Pons (tissue), 1 donor: ENCODE measurements at regions not wholly inside any gene's neighbourhood (a gene's known extent, or its start where the extent isn't known, plus 50 kb on each side); places are given as distances from the start of the nearest gene placed in this dataset.
"Not testable (repeated sequence)": the region's sequence is repeated elsewhere in the genome, so short reads cannot be mapped to it uniquely, and the experiment has no call there.

Experiments used
- DNase-seq: peaks from one replicate; pipeline ENCODE4 v3.0.0-alpha.2; 2016; ENCODE audit warnings: low spot score

- DNase-seq = no peak
These were observed 451.7 kb upstream of the DDI1 start for GRCh38 chr11:103584720-103585119.

DNA sequence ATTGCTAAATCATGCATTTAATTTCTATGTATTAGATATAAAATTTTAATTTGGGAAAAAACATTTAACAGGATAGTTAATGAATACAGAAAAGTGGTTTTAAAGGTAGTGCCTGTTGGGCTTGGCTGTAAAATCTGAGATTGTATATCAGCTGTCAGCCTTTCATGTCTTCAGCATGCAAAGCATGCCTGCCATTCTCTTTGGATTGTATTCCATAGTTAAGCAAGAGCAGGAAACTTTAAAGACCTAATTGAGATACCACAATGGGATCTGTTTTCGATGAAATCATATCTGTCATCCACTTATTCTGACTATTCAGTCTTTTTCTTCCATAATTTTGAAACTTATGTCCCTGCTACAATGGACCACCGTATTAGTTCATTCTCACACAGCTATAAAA, 451.0 kb upstream of the DDI1 start:
- no peak for DNase-seq

DNA sequence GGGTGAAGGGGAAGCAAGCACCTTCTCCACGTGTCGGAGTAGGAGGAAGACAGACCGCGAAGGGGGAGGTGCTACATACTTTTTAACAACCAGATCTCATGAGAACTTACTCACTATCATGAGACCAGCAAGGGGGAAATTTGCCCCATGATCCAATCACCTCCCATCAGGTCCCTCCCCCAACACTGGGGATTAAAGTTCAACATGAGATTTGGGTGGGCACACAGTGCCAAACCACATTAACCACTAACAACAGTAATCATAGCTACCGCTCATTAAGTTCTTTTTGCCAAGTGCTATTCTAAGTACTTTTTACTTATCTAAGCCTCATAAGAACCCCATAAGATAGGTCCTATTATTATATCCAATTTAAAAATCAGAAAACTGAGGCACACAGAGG, 450.5 kb upstream of the DDI1 start:
- DNase-seq = no peak

DNA sequence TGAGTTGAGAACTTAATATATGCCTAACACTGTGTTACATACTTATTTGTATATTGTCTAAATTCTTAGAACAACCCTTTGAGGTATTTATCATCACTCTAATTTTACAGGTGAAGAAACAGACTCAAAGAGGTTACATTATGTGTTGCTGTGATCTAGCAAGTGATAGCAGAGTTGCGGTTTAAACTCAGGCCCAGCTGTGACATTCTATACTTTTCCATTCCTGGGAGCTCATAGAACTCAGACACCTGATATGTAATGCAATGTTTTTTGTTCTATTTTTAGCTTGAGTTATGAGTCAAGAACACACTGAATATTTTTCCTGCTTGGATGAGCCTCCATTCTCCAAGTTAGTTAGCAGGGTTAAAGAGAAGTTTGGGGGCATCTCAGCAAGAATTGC, 449.7 kb upstream of the DDI1 start:
- DNase-seq = no peak

DNA sequence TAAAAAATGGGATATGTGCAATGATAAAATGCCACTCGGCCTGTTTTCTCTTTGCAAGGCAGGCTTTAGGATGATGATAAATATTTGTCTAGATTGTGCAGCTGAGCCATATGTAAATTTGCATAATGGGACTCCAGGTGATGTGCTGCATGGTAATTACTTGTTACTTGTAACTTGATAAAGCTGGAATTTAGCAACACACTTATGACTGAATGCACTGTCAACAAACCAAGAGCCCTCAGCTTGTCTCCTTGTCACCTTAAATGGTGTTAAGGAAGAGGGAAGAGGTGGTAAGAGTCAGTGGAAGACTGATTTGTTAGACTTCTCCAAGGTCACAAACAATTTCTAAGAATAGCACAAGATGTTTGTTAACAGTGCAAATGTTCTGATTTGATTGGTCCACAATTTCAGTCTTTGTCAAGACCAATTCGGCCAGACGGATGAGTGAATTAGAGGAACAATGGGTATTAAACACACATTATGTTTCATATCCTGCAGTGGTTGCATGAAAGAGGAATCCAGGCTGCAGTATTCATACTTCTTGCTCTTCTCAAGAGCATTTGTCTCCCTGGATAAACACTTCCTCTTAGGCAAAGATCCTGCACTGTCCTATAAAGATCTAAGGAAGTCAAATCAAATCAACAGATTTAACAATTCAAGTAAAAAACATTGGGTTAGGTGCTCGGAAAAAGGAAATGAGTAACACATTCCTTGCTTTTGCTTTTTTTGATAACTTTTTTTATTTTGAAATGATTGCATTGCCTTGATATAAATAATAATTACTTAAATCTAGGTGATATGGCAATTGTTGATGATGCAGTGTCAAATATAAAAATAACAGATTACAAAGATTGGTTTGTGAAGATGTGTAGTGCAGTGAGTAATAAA, 448.3 kb upstream of the DDI1 start:
- DNase-seq = no peak

DNA sequence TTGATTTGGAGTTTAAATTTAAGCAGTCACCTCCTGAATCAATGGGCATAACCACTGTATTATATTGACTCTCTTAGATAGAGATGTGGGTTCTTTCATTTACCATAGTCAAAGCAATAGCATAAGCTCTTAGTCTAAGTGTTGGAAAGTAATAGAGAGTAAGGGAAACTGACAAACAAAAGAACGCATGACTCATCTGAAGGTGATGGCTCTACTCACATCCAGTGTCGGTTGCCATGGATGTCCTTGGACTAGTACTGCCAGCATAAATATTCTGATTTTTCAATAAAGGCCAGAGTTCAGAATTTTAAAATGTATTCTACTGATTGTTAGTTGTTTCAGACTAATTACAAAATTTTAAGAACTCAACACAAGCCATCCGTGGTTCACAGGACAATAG, 444.9 kb upstream of the DDI1 start:
- no peak for DNase-seq

- no peak for DNase-seq
These were observed 442.2 kb upstream of the DDI1 start for GRCh38 chr11:103594283-103594682.

GRCh38 chr11:103596315-103596714, 440.1 kb upstream of the DDI1 start:
- no peak for DNase-seq

GRCh38 chr11:103601225-103601846, 435.1 kb upstream of the DDI1 start:
- DNase-seq = peak; percentile 64

DNA sequence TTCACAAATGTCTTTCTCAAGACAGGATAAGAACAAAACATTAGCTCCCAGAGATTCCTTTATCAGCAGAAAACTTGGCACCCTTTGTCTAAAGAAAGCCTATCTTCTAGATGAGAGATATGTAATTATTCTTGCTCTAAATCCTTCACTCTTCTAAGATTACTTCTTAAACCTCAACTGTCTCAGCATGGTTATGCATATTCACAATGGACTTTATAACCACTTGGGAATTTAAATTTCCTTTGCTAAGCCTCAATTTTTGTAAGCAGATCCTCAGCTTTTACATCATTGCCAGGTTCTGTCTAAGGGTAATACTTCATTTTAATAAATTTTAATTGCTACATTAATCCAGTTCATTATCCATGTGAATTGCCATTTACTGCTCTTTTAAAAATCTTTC, 433.6 kb upstream of the DDI1 start:
- DNase-seq = no peak

GRCh38 chr11:103604310-103604709, 432.1 kb upstream of the DDI1 start:
- no peak for DNase-seq

DNA sequence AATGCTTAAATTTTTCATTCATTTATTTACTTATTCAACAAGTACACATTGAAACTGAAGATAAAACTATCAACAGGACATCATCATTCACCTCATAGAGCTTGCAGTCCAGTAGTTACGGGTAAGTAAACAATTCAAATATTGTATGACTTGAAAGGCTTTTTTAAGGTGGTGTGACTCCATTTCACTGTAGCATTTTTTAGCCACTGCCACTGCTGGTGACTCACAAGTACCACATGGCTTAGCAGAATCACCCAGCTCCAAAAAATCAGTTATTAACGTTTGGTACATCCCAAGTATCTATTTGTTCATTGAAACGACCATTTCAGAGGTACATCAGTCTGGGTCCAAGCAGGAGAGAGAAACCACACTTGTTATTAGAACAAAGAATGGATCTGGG, 427.9 kb upstream of the DDI1 start:
- no peak for DNase-seq

GRCh38 chr11:103609117-103610066, 427.0 kb upstream of the DDI1 start:
- DNase-seq = no peak

- DNase-seq = no peak
These were observed 426.0 kb upstream of the DDI1 start for GRCh38 chr11:103610435-103610834.

- DNase-seq = not testable (repeated sequence)
These were observed 424.7 kb upstream of the DDI1 start for GRCh38 chr11:103611526-103612260.

DNA sequence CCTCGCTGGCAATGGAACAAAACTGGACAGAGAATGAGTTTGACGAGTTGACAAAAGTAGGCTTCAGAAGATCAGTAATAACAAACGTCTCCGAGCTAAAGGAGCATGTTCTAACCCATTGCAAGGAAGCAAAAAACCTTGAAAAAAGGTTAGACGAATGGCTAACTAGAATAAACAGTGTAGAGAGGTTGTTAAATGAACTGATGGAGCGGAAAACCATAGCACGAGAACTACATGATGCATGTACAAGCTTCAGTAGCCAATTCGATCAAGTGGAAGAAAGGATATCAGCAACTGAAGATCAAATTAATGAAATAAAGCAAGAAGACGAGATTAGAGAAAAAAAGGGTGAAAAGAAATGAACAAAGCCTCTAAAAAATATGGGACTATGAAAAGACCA, 424.0 kb upstream of the DDI1 start:
- not testable (repeated sequence) for DNase-seq

DNA sequence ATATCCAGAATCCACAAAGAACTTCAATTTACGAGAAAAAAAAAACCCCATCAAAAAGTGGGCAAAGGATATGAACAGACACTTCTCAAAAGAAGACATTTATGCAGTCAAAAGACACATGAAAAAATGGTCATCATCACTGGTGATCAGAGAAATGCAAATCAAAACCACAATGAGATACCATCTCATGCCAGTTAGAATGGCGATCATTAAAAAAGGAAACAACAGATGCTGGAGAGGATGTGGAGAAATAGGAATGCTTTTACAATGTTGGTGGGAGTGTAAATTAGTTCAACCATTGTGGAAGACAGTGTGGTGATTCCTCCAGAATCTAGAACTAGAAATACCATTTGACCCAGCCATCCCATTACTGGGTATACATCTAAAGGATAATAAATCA, 419.9 kb upstream of the DDI1 start:
- not testable (repeated sequence) for DNase-seq

DNA sequence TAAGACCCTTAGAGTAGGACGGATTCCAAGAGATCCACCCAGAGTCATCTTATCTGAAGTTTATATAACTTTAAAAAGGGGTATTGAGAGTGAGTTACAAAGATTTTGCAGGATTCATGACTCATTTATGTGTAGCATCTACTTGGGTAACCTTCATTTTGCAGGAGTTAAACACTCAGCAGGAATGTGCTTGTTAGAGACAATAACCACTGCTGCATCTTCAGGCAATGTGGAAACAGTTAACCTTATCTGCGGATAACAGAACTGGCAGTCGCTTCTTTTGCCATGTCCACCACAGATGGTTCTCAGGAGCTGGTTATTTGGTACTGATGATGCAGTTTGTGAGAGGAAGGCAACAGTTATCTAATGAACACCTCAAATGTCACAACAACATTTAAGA, 417.9 kb upstream of the DDI1 start:
- DNase-seq = no peak

GRCh38 chr11:103619480-103619879, 417.0 kb upstream of the DDI1 start:
- DNase-seq = peak; percentile 14

GRCh38 chr11:103619938-103620337, 416.5 kb upstream of the DDI1 start:
- no peak for DNase-seq

- DNase-seq = no peak
These were observed 414.1 kb upstream of the DDI1 start for GRCh38 chr11:103622296-103622695.

GRCh38 chr11:103623933-103624332, 412.5 kb upstream of the DDI1 start:
- no peak for DNase-seq
